Amniotic stem cell (primary cell): ENCODE measurements at regions not wholly inside any gene's neighbourhood (a gene's known extent, or its start where the extent isn't known, plus 50 kb on each side); places are given as distances from the start of the nearest gene placed in this dataset.
A peak's percentile ranks its signal among the peaks of the same experiment; 100 is the strongest.

Source experiments
- DNase-seq: peaks from one replicate; lab custom pipeline; 2025; lab: John Stamatoyannopoulos, UW

- no peak for DNase-seq
Measured at GRCh38 chr11:95548416-95548815, 241.2 kb downstream of the FAM76B start.

- DNase-seq, result no peak
Measured at GRCh38 chr11:95547976-95548375, 241.6 kb downstream of the FAM76B start.

- no peak for DNase-seq
Measured at GRCh38 chr11:95547186-95547585, 242.4 kb downstream of the FAM76B start.

- DNase-seq, result no peak
Measured at GRCh38 chr11:95545116-95545875, 244.3 kb downstream of the FAM76B start.

GRCh38 chr11:95544095-95544856, 245.3 kb downstream of the FAM76B start:
- peak; percentile 63 for DNase-seq

- DNase-seq, result no peak
Measured at GRCh38 chr11:95542868-95543551, 246.6 kb downstream of the FAM76B start.

- no peak for DNase-seq
Measured at GRCh38 chr11:95541715-95542114, 247.9 kb downstream of the FAM76B start.

GRCh38 chr11:95536047-95536690, 253.4 kb downstream of the FAM76B start:
- DNase-seq, result no peak

- no peak for DNase-seq
Measured at GRCh38 chr11:95534809-95535208, 254.8 kb downstream of the FAM76B start.

- DNase-seq, result no peak
Measured at GRCh38 chr11:95534226-95534625, 255.4 kb downstream of the FAM76B start.

GRCh38 chr11:95531116-95531515, 258.5 kb downstream of the FAM76B start:
- no peak for DNase-seq

- no peak for DNase-seq
Measured at GRCh38 chr11:95524314-95525036, 265.1 kb downstream of the FAM76B start.

GRCh38 chr11:95522874-95523273, 266.7 kb downstream of the FAM76B start:
- DNase-seq, result no peak

- no peak for DNase-seq
Measured at GRCh38 chr11:95521862-95522261, 267.7 kb downstream of the FAM76B start.

- DNase-seq, result peak; percentile 70
Measured at GRCh38 chr11:95521133-95521542, 268.4 kb downstream of the FAM76B start.

- DNase-seq, result no peak
Measured at GRCh38 chr11:95520369-95521132, 269.0 kb downstream of the FAM76B start.

GRCh38 chr11:95519912-95520311, 269.7 kb downstream of the FAM76B start:
- DNase-seq, result no peak

- no peak for DNase-seq
Measured at GRCh38 chr11:95517453-95517852, 272.1 kb downstream of the FAM76B start.

- peak; percentile 56 for DNase-seq
Measured at GRCh38 chr11:95516786-95517185, 272.8 kb downstream of the FAM76B start.

- no peak for DNase-seq
Measured at GRCh38 chr11:95516175-95516574, 273.4 kb downstream of the FAM76B start.

GRCh38 chr11:95515371-95515770, 274.2 kb downstream of the FAM76B start:
- no peak for DNase-seq
